ENCODE measurements at regions not wholly inside any gene's neighbourhood (a gene's known extent, or its start where the extent isn't known, plus 50 kb on each side); places are given as distances from the start of the nearest gene placed in this dataset.
"Not testable (repeated sequence)": the region's sequence is repeated elsewhere in the genome, so short reads cannot be mapped to it uniquely, and the experiment has no call there.

DNA sequence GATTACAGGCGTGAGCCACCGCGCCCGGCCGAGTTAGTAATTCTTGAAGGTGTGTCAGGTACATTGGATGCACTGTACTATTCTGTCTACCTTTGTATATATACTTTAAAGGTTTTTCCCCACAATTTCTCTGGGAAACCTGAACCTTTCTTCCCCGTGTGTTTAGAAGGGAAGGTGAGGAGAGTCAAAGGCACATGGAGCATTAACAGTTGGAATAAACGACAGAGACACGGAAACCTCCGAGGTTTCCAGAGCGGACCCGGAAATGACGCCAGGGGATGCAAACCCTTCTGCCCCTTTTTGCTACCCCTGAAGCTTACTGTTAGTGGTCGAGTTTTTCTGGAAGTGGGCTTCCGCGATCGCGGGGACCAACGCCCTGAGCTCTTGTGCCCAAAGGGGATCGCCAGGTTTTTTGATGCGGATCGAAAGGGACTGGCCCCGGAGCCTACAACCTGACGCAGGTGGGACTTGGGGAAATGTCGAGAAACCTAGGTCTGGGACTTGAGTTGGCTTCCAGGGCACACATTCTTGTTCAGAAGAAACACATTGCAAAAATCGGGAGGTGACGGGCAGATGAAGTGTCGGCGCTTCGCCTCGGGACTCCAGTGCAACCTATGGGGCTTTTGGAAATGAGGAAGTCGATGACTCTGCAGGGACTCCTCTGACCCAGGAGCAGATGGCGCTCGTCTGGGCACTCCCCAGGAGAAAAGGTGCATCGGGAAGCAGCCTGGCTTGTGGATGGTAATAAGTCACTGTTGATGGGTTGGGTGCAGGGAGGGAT is 218.2 kb downstream of the OR2B2 start:
- TF ChIP-seq, protein P1, sequence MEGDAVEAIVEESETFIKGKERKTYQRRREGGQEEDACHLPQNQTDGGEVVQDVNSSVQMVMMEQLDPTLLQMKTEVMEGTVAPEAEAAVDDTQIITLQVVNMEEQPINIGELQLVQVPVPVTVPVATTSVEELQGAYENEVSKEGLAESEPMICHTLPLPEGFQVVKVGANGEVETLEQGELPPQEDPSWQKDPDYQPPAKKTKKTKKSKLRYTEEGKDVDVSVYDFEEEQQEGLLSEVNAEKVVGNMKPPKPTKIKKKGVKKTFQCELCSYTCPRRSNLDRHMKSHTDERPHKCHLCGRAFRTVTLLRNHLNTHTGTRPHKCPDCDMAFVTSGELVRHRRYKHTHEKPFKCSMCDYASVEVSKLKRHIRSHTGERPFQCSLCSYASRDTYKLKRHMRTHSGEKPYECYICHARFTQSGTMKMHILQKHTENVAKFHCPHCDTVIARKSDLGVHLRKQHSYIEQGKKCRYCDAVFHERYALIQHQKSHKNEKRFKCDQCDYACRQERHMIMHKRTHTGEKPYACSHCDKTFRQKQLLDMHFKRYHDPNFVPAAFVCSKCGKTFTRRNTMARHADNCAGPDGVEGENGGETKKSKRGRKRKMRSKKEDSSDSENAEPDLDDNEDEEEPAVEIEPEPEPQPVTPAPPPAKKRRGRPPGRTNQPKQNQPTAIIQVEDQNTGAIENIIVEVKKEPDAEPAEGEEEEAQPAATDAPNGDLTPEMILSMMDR (conservative IDR thresholded peaks at IDR 0.05), result no peak; the same call in 1 of the 2 replicates
- no peak for TF ChIP-seq ZFX (IDR thresholded peaks at IDR 0.05)
- peak overlapping the region; percentile 61 for H3K27ac ChIP-seq

DNA sequence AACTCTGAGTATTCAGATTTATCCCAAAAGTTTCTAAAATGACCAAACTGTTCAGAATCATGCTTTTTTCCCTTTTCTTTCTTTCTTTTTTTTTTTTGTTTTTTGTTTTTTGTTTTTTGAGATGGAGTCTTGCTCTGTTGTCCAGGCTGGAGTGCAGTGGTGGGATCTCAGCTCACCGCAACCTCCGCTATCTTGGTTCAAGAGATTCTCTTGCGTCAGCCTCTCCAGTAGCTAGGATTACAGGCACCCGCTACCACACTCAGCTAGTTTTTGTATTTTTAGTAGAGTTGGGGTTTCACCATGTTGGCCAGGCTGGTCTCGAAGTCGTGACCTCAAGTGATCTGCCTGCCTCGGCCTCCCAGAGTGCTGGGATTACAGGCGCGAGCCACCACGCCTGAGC is 219.2 kb upstream of the ZNF184 start:
- H3K27ac ChIP-seq, result not testable (repeated sequence)

DNA sequence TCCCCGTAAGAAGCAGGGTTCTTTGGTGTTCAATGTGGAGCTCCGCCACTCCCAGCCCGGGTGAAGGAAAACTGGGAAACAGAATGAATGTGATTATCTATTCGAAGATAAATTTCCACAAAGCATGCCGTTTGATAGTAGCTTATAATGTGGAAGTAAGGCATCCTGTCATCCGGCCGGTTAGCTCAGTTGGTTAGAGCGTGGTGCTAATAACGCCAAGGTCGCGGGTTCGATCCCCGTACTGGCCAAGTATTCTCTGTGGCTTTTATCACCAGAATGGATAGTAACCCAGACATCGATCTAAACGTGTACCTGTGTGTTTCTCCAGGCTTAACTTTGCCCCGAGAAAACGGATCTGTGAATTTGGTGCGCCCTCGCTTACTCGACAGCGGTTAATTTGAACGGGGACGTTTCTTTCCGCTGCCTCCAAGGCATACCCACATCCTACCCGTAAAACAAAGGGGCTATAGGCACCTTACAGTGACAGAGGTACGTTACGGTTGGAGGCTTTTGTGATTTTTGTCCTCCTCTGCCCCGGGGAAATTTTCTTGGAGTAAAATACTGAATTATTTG is 215.2 kb upstream of the ZNF184 start:
- H3K27ac ChIP-seq, result peak overlapping the region; percentile 47
- TF ChIP-seq, protein P1 (conservative IDR thresholded peaks at IDR 0.05), result no peak
- TF ChIP-seq ZFX (IDR thresholded peaks at IDR 0.05), result no peak

DNA sequence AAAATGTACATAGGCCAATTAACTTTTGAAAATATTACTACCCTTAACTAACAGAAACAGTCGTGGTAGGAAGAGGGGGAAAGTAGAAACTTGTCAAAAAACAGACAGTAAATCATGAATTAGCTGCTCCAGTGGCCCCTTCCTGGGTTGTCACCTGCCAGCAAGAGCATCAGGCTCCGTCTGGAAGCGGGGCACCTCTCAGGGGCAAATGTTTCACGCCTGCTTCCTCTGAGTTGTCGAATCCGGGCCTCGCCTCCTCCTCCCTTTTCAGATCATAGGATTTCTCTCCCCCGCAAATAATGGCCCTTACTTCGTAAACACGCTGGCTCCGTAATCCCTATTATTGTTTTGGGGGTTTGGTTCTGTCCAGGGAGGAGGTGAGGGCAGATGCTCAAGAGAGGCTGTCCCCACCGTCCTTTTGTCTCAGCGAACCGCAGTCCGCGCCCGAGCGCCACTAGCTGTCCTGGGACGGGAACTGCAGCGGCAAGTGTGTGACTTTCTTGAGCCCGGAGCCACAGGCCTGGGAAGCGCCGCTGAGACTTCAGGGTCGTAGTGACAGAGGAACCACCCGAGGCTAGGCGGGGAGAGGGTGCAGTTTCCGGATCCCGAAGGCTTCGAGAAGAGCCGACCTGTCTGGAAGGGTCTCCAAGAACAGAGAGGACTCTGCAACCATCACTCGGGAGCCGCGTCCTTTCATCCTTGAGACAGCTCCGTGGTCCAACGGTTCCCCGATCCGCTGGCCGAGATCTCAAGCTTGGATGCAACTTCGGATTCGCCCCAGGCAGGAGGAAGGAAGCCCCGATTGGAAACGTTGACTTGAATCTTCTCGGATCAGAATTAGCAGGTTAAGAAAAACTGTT is 214.5 kb upstream of the ZNF184 start:
- H3K27ac ChIP-seq, result peak overlapping the region; percentile 47
- TF ChIP-seq, protein P1 (conservative IDR thresholded peaks at IDR 0.05), result peak; percentile 90
- TF ChIP-seq ZFX (IDR thresholded peaks at IDR 0.05), result no peak

DNA sequence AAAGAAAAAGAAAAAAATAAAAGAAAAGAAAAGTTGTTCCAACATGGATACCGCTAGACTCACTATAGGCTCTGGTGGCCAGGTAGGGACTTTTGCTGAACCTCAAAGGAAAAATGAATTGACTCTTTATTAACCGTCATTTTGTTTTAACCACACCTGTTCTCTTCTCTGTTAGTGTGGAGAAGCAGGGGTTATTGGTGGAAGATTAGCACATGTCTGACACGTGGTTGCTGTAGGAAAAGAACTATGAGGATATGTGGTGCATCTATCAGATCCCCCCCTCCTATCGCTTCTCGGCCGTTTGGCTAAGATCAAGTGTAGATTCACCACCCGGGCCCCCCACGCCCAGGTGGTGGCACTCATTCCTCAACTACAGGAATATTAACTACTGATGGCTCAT is 212.4 kb upstream of the ZNF184 start:
- no peak for TF ChIP-seq ZFX (IDR thresholded peaks at IDR 0.05)

DNA sequence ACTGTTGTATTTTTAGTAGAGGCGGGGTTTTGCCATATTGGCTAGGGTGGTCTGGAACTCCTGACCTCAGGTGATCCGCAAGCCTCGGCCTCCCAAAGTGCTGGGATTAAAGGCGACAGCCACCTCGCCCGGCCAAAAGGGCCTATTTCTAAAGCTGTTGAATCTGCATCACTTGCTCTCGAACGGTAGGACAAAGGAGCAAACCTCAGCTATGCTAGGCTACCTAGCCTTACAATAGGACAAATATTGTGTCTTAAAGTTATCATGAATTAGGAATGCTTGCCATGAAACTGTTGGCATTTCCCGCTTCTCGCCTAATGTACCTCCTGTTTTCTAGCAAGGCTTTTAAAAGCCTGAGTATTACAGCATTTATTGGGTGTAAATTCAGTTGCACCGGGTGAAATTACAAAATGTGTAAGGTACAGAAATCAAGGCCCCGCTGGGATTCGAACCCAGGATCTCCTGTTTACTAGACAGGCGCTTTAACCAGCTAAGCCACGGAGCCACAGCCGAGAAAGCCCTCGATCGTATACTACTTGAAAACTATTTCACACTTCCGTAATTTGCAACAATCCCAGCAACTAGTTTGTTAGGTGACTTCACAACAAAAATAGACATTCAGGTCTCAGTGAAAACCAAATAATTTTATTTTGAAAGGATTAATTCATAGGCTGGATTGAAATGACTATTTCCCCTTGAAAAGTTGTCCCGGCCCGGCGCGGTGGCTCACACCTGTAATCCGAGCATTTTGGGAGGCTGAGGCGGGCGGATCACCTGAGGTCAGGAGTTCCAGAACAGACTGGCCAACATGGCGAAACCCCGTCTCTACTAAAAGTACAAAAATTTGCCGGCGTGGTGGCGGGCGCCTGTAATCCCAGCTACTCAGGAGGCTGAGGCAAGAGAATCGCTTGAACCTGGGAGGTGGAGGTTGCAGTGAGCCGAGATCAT is 211.6 kb upstream of the ZNF184 start:
- TF ChIP-seq, protein P1 (conservative IDR thresholded peaks at IDR 0.05), result no peak
- TF ChIP-seq ZFX (IDR thresholded peaks at IDR 0.05), result no peak
- H3K27ac ChIP-seq, result no peak overlapping the region

More for the DNA sequence above, 212.4 kb upstream of the ZNF184 start:
- H3K27ac ChIP-seq, result no peak overlapping the region

DNA sequence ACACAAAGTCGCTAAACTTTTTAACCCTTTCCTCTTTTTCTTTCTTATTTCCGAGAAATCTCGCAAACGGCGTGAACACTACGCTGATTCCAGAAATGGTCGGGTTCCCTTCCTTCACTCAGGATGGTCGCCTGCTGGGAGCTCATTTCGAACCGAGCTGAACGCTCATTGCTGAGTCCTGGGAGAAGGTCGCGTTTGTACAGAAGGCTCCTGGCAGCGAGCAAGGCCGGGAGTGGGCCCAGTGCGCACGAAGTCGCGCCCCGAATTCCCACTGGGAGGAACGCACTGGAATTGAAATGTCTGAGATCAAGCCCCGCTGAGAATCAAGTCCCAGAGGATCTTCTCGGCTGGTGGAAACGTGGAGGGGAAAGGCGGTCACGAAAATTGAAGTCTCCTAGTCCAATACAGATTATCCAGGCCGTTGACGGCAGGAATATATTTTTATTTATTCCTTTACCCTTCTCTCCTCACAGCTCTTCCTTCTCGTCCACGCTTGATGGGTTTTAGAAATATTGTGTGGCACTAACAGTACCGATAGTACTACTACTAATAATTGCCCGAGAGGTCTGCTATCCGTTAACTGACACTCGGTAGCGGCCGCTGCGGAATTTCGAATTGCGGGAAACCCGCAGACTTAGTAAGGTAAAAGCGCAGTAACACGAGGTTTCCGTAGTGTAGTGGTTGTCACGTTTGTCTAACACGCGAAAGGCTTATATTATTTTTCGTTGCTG is 207.2 kb upstream of the ZNF184 start:
- no peak for TF ChIP-seq ZFX (IDR thresholded peaks at IDR 0.05)
- TF ChIP-seq, protein P1 (conservative IDR thresholded peaks at IDR 0.05), result no peak
- no peak overlapping the region for H3K27ac ChIP-seq
